ENCODE measurements at regions not wholly inside any gene's neighbourhood (a gene's known extent, or its start where the extent isn't known, plus 50 kb on each side); places are given as distances from the start of the nearest gene placed in this dataset.

GRCh38 chr3:68403741-68404140 lies 528.6 kb downstream of the TAFA4 start:
- TF ChIP-seq POLR2AphosphoS5 (IDR thresholded peaks at IDR 0.05; ENCODE audit: borderline replicate concordance, low read depth, low read length) (no peak), EZH2 (IDR thresholded peaks at IDR 0.05) (no peak)
